OCI-LY1 (cell line): ENCODE measurements at regions not wholly inside any gene's neighbourhood (a gene's known extent, or its start where the extent isn't known, plus 50 kb on each side); places are given as distances from the start of the nearest gene placed in this dataset.

Experiments used
- H2AFZ ChIP-seq: fragments of 200-600 bp; sonication (generic), shearing (Covaris generic); 2 replicates; pipeline ENCODE4 v1.6.0; 2014; ENCODE audit warnings: antibody characterized with exemption, mild to moderate bottlenecking, low read length
- H3F3A ChIP-seq: fragments of 200-600 bp; sonication (generic), shearing (Covaris generic); 2 replicates; pipeline ENCODE4 v1.6.0; 2014; ENCODE audit warnings: mild to moderate bottlenecking, antibody characterized with exemption, low read length, moderate library complexity; ENCODE audit not compliant: insufficient read depth
- H3K27ac ChIP-seq: fragments of 200-600 bp; sonication (generic); 2 replicates; pipeline ENCODE4 v1.5.1; 2014; ENCODE audit warnings: low read length, mixed run types, mild to moderate bottlenecking, low read depth; ENCODE audit not compliant: poor library complexity, severe bottlenecking
- H3K27me3 ChIP-seq: fragments of 200-600 bp; sonication (generic); 2 replicates; pipeline ENCODE4 v1.6.0; 2014; ENCODE audit warnings: antibody characterized with exemption, mild to moderate bottlenecking, low read length, moderate library complexity; ENCODE audit not compliant: insufficient read depth
- H3K36me3 ChIP-seq: fragments of 200-600 bp; sonication (generic); 2 replicates; pipeline ENCODE4 v1.6.1; 2014; ENCODE audit warnings: mild to moderate bottlenecking, antibody characterized with exemption, low read length, moderate library complexity, mixed read lengths; ENCODE audit not compliant: insufficient read depth
- H3K4me1 ChIP-seq: fragments of 200-600 bp; sonication (generic); 2 replicates; pipeline ENCODE4 v1.5.1; 2014; ENCODE audit warnings: mild to moderate bottlenecking, low read length, moderate library complexity; ENCODE audit not compliant: insufficient read depth, severe bottlenecking
- H3K4me2 ChIP-seq: fragments of 200-600 bp; sonication (generic), shearing (Covaris generic); 2 replicates; pipeline ENCODE4 v1.6.1; 2014; ENCODE audit warnings: low read length
- H3K4me3 ChIP-seq: fragments of 200-600 bp; sonication (generic); 2 replicates; pipeline ENCODE4 v1.5.1; 2014; ENCODE audit warnings: low read length, low read depth, mild to moderate bottlenecking, mixed read lengths; ENCODE audit not compliant: poor library complexity, severe bottlenecking
- H3K79me2 ChIP-seq: fragments of 200-600 bp; shearing (Covaris generic); 2 replicates; pipeline ENCODE4 v1.6.1; 2016; ENCODE audit warnings: mixed run types, low read length, mixed read lengths; ENCODE audit not compliant: insufficient read depth
- H3K9ac ChIP-seq: fragments of 200-600 bp; sonication (generic), shearing (Covaris generic); 2 replicates; pipeline ENCODE4 v1.6.1; 2014; ENCODE audit warnings: mild to moderate bottlenecking, low read length, mixed read lengths
- H3K9me2 ChIP-seq: fragments of 200-600 bp; sonication (generic), shearing (Covaris generic); 2 replicates; pipeline ENCODE4 v1.6.1; 2014; ENCODE audit warnings: low read depth, mild to moderate bottlenecking, low read length, mixed read lengths
- H3K9me3 ChIP-seq: fragments of 200-600 bp; shearing (Covaris generic); 2 replicates; pipeline ENCODE4 v1.6.1; 2014; ENCODE audit warnings: low read length, mixed read lengths
- H4K20me1 ChIP-seq: fragments of 200-600 bp; sonication (generic), shearing (Covaris generic); 2 replicates; pipeline ENCODE4 v1.6.0; 2016; ENCODE audit warnings: mild to moderate bottlenecking, low read length; ENCODE audit not compliant: insufficient read depth
- EZH2 ChIP-seq: fragments of 200-600 bp; sonication (generic), shearing (Covaris generic); IDR thresholded peaks from 2 replicates; pipeline ENCODE4 v1.8.0; 2017; ENCODE audit warnings: borderline replicate concordance, mixed run types, mild to moderate bottlenecking, antibody characterized with exemption, low read length, moderate library complexity, mixed read lengths
- TF ChIP-seq, protein P1 (sequence below): fragments of 200-600 bp; sonication (generic), shearing (Covaris generic); IDR thresholded peaks from 2 replicates; pipeline ENCODE4 v1.5.1; 2017; ENCODE audit warnings: mild to moderate bottlenecking, antibody characterized with exemption, low read length, moderate library complexity, mixed read lengths

DNA sequence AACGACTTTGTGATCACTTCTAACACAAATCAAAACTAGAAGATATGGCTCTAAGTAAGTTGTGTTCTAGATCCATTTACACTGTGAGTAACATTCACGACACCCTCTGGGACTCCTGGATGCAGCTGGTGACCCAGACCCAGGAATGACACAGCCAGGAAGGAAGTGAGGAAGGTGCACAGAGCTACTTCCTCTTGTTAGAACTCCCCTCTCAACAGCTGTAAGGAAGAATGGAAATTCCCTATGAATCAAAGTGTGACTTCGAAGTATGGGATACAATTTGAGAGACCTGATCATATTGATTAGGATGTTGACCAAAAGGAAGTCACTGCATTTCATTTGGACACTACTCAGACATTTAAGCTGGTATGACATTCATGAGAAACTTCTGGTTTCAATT lies 185.3 kb downstream of the NRIP1 start:
- H3K79me2 ChIP-seq: no peaks in the 10 kb centered on the region
- no peaks in the 10 kb centered on the region for H3F3A ChIP-seq
- no peak overlapping the region for H2AFZ ChIP-seq
- H3K4me2 ChIP-seq: no peak overlapping the region
- no peaks in the 10 kb centered on the region for H3K9me3 ChIP-seq
- TF ChIP-seq, protein P1, sequence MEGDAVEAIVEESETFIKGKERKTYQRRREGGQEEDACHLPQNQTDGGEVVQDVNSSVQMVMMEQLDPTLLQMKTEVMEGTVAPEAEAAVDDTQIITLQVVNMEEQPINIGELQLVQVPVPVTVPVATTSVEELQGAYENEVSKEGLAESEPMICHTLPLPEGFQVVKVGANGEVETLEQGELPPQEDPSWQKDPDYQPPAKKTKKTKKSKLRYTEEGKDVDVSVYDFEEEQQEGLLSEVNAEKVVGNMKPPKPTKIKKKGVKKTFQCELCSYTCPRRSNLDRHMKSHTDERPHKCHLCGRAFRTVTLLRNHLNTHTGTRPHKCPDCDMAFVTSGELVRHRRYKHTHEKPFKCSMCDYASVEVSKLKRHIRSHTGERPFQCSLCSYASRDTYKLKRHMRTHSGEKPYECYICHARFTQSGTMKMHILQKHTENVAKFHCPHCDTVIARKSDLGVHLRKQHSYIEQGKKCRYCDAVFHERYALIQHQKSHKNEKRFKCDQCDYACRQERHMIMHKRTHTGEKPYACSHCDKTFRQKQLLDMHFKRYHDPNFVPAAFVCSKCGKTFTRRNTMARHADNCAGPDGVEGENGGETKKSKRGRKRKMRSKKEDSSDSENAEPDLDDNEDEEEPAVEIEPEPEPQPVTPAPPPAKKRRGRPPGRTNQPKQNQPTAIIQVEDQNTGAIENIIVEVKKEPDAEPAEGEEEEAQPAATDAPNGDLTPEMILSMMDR: no peak
- no peaks in the 10 kb centered on the region for H3K36me3 ChIP-seq
- no peak overlapping the region for H3K9ac ChIP-seq
- no peaks in the 10 kb centered on the region for H3K9me2 ChIP-seq
- H3K4me1 ChIP-seq: no peaks in the 10 kb centered on the region
- no peak overlapping the region for H3K4me3 ChIP-seq
- H3K27me3 ChIP-seq: no peaks in the 10 kb centered on the region
- no peaks in the 10 kb centered on the region for H4K20me1 ChIP-seq
- no peak overlapping the region for H3K27ac ChIP-seq

DNA sequence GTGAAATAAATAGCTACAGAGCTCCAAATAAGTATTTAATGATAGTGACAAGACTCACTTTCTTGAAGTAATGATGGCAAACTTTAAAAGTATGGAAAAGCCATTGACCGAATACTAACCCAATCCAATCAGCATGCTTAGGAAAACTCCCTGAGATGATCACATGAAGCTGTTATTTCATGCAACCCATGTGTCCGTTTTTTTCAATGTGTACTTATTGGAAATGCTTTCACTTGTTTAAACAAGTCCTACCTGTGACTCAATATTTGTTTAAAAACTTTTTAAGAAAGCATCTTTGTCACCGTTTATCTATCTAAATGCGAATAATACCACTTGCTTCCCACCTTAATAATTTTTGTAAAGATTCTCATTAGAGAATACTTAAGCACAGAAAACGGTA lies 185.8 kb downstream of the NRIP1 start:
- H3K27me3 ChIP-seq: no peaks in the 10 kb centered on the region
- H3K4me1 ChIP-seq: no peaks in the 10 kb centered on the region
- H3K9ac ChIP-seq: no peak overlapping the region
- no peak overlapping the region for H3K27ac ChIP-seq
- H4K20me1 ChIP-seq: no peaks in the 10 kb centered on the region
- no peaks in the 10 kb centered on the region for H3K79me2 ChIP-seq
- no peaks in the 10 kb centered on the region for H3F3A ChIP-seq
- no peaks in the 10 kb centered on the region for H3K9me3 ChIP-seq
- H3K9me2 ChIP-seq: no peaks in the 10 kb centered on the region
- no peak overlapping the region for H3K4me3 ChIP-seq
- TF ChIP-seq EZH2: no peak
- TF ChIP-seq, protein P1: no peak
- H3K4me2 ChIP-seq: no peak overlapping the region
- no peaks in the 10 kb centered on the region for H3K36me3 ChIP-seq
- no peak overlapping the region for H2AFZ ChIP-seq

DNA sequence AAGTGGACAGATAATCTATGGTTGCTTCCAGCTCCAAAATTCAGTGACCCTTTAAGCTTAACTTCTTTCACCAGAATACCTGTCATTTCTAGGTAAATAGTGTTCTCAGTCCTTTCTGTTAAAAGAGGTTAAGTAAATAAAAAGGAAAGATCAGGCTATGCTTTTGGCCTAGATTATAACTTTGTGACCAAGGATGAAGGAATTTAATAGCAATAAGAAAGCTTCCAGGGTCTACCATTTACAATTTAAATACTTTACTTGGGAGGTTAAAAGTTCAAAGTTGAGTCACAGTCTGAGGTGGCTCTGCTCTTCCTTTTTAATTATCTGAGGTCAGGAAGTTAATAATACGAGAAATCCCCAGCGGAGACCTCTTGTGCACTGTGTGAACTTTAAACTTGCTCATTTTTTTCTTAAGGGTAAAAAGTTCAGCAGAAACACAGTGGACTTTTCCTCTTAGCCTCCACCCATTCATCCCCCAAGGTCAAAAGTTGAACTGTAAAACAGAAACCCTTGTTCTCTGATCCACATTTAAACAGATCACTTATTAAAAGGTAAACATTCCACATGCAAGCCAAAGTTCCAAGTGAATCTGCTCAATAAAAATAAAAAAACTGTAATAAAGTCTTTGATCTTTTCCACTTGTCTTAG lies 187.1 kb downstream of the NRIP1 start:
- Histone ChIP-seq H3K27me3 (no peaks in the 10 kb centered on the region), H3F3A (no peaks in the 10 kb centered on the region), H3K27ac (no peak overlapping the region), H4K20me1 (no peaks in the 10 kb centered on the region), H3K4me1 (no peaks in the 10 kb centered on the region), H3K9ac (no peak overlapping the region), H3K4me2 (no peak overlapping the region), H3K4me3 (no peak overlapping the region), H3K36me3 (no peaks in the 10 kb centered on the region), H3K79me2 (no peaks in the 10 kb centered on the region), H2AFZ (no peak overlapping the region), H3K9me3 (no peaks in the 10 kb centered on the region), H3K9me2 (no peaks in the 10 kb centered on the region)
- TF ChIP-seq, protein P1: no peak
- no peak for TF ChIP-seq EZH2
